H1 (cell line): ENCODE measurements at regions not wholly inside any gene's neighbourhood (a gene's known extent, or its start where the extent isn't known, plus 50 kb on each side); places are given as distances from the start of the nearest gene placed in this dataset.

Experiments
- CBX5 ChIP-seq: fragments of 300-800, 300-1000 bp; sonication (generic); IDR thresholded peaks from 2 replicates; pipeline ENCODE4 v1.7.1; 2016; ENCODE audit warnings: antibody characterized with exemption, low read length, low read depth
- E2F6 ChIP-seq: IDR thresholded peaks from 2 replicates; pipeline ENCODE4 v1.6.1; 2012; ENCODE audit warnings: inconsistent platforms
- RXRA ChIP-seq: IDR thresholded peaks from 2 replicates; pipeline ENCODE4 v1.6.1; 2011; ENCODE audit warnings: low read depth, mild to moderate bottlenecking, low read length, moderate library complexity; ENCODE audit not compliant: insufficient read depth

- TF ChIP-seq E2F6 (no peak), RXRA (no peak), CBX5 (no peak)
These were observed 589.7 kb downstream of the CDH11 start (continued) for GRCh38 chr16:64532117-64532516.
